ENCODE measurements at regions not wholly inside any gene's neighbourhood (a gene's known extent, or its start where the extent isn't known, plus 50 kb on each side); places are given as distances from the start of the nearest gene placed in this dataset.
"Not testable (repeated sequence)": the region's sequence is repeated elsewhere in the genome, so short reads cannot be mapped to it uniquely, and the experiment has no call there.

DNA sequence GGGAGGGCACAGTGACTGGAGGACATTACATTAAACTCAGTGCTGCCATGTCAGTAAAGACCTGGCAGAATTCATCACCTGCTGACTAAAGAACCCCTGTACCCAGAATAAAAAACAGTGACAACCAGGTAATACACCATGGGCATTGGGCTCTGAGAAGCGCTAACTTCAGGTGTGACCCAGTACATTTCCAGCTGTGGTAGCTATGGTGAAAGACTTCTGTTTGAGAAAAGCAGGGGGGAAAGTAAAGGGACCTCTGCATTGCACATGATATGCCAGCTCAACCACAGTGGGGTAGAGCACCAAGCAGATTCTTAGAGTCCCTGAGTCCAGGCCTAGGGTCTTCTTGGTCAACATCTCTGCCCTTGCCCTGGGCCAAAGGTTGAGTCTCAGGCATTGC is 578.6 kb downstream of the TSPY10 start:
- TF ChIP-seq, protein P1, sequence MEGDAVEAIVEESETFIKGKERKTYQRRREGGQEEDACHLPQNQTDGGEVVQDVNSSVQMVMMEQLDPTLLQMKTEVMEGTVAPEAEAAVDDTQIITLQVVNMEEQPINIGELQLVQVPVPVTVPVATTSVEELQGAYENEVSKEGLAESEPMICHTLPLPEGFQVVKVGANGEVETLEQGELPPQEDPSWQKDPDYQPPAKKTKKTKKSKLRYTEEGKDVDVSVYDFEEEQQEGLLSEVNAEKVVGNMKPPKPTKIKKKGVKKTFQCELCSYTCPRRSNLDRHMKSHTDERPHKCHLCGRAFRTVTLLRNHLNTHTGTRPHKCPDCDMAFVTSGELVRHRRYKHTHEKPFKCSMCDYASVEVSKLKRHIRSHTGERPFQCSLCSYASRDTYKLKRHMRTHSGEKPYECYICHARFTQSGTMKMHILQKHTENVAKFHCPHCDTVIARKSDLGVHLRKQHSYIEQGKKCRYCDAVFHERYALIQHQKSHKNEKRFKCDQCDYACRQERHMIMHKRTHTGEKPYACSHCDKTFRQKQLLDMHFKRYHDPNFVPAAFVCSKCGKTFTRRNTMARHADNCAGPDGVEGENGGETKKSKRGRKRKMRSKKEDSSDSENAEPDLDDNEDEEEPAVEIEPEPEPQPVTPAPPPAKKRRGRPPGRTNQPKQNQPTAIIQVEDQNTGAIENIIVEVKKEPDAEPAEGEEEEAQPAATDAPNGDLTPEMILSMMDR (IDR thresholded peaks at IDR 0.05): not testable (repeated sequence)
- TF ChIP-seq POLR2A (IDR thresholded peaks at IDR 0.05): not testable (repeated sequence)
